Coronary artery (tissue), 2 donors: ENCODE measurements at regions not wholly inside any gene's neighbourhood (a gene's known extent, or its start where the extent isn't known, plus 50 kb on each side); places are given as distances from the start of the nearest gene placed in this dataset.
"Not testable (repeated sequence)": the region's sequence is repeated elsewhere in the genome, so short reads cannot be mapped to it uniquely, and the experiment has no call there.

Experiments
- DNase-seq: peaks from one replicate; pipeline ENCODE4 v3.0.0-alpha.2; 2017; ENCODE audit warnings: low spot score
- H3K27ac ChIP-seq, 2 donors: fragments of 200-600 bp; sonication (generic); one replicate each; pipeline ENCODE4 v1.5.1; 2016 to 2019
- H3K4me3 ChIP-seq: fragments of 200-600 bp; sonication (generic); 2 replicates; pipeline ENCODE4 v1.5.1; 2016; ENCODE audit warnings: mild to moderate bottlenecking, moderate library complexity
- TF ChIP-seq, protein P1 (sequence below): fragments of 200-600 bp; sonication (generic); IDR thresholded peaks from one replicate; pipeline ENCODE4 v1.5.1; 2019; ENCODE audit warnings: antibody characterized with exemption

DNA sequence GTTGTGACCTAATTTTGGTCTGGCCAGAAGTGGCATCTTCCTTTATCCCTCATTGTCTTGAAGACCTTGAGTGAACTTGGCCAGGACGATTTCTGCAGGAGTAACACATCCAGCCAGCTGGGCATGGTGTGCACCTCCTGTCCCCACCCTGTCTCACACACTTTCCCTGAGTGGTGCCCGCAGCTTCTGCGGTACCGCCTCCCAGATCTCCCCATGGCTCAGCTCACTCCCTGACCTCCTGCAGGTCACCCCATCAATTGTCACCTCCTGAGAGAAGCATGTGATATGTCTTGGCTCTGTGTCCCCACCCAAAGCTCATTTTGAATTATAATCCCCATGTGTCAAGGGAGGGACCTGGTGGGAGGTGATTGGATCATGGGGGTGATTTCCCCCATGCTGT is 50.2 kb upstream of the TP53I11 start:
- Histone ChIP-seq H3K27ac (no peak overlapping the region), H3K4me3 (no peak overlapping the region)
- TF ChIP-seq, protein P1, sequence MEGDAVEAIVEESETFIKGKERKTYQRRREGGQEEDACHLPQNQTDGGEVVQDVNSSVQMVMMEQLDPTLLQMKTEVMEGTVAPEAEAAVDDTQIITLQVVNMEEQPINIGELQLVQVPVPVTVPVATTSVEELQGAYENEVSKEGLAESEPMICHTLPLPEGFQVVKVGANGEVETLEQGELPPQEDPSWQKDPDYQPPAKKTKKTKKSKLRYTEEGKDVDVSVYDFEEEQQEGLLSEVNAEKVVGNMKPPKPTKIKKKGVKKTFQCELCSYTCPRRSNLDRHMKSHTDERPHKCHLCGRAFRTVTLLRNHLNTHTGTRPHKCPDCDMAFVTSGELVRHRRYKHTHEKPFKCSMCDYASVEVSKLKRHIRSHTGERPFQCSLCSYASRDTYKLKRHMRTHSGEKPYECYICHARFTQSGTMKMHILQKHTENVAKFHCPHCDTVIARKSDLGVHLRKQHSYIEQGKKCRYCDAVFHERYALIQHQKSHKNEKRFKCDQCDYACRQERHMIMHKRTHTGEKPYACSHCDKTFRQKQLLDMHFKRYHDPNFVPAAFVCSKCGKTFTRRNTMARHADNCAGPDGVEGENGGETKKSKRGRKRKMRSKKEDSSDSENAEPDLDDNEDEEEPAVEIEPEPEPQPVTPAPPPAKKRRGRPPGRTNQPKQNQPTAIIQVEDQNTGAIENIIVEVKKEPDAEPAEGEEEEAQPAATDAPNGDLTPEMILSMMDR = no peak
- no peak for DNase-seq

DNA sequence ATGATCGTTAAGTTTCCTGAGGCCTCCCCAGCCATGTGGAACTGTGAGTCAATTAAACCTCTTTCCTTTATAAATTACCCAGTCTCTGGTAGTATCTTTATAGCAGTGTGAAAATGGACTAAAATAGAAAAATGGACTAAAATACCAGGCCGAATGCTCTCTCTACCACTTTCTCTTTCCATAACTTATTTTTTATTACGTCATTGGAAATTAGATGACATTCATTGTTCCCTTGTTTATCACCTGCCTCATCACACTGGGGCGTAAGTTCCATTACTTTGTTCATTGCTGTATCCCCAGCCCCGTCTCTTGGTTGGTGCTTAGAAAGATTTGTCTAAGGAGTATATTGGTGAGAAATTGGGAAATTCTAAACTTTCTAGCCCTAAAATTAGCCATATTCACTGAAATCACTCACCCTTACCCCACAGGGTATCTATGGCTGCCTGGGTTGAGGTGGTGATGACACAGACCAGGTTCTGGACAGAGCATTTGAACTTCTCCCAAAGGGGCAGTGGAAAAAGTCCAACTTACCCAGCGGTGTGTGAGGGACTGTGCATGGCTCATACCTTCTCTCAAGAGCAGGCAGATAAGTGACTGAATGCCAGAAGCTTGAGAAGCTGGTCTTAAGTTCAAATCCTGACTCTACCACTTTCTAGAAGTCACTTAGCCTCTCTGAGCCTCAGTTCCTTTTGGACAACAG is 50.9 kb upstream of the TP53I11 start:
- no peak overlapping the region for H3K27ac ChIP-seq
- TF ChIP-seq, protein P1 = no peak
- DNase-seq = no peak
- H3K4me3 ChIP-seq = no peak overlapping the region

DNA sequence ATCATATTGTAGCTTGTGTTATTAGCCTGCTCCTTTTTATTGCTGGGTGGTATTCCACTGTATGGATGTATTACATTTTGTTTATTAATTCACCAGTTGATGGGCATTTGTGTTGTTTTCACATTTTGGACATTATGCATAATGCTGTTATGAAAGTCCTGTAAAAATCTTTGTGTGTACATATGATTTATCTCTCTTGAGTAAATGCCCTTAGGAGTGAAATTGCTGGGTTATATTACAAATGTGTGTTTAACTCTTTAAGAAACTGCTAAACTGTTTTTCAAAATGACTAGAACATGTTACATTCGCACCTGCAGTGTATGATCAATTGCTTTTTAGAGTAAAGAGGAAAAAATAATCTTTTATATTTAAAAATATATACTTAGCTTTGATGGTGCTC is 54.4 kb upstream of the TP53I11 start:
- DNase-seq = no peak
- TF ChIP-seq, protein P1 = no peak
- H3K4me3 ChIP-seq = no peak overlapping the region
- no peak overlapping the region for H3K27ac ChIP-seq

DNA sequence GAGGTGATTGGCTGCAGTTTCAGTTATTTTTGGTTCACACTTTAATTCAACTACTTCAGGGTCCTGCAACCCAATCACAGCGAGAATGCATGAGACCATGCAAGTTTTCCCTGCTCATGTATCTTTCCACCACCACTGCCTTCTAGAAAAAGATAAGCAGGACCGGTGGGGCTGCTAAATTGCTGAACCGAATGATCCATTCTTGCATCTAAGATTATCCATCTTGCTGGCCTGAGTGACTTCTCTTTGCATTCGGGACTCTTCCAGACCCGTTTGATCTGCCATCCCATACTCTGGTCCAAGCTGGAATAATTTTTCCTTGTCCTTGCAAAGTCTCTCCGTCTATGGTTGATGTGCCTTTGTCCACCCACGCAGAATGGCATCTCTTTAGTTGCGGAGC is 56.3 kb upstream of the TP53I11 start:
- TF ChIP-seq, protein P1 = no peak

DNA sequence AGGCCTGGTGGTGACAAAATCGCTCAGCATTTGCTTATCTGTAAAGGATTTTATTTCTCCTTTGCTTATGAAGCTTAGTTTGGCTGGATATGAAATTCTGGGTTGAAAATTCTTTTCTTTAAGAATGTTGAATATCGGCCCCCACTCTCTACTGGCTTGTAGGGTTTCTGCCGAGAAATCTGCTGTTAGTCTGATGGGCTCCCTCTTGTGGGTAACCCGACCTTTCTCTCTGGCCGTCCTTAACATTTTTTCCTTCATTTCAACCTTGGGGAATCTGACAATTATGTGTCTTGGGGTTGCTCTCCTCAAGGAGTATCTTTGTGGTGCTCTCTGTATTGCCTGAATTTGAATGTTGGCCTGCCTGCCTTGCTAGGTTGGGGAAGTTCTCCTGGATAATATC is 65.3 kb upstream of the TP53I11 start:
- H3K27ac ChIP-seq, H3K4me3 ChIP-seq, DNase-seq: not testable (repeated sequence)

More for the DNA sequence above, 56.3 kb upstream of the TP53I11 start:
- DNase-seq = no peak
- Histone ChIP-seq H3K4me3 (no peak overlapping the region), H3K27ac (no peak overlapping the region)

DNA sequence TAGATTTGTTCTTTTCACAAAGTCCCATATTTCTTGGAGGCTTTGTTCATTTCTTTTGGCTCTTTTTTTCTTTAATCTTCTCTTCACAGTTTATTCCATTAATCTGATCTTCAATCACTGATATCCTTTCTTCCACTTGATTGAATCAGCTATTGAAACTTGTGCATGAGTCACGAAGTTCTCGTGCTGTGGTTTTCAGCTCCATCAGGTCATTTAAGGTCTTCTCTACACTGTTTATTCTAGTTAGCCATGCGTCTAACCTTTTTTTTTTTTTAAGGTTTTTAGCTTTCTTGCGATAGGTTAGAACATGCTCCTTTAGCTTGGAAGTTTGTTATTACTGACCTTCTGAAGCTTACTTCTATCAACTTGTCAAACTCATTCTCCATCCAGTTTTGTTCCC is 65.8 kb upstream of the TP53I11 start:
- H3K4me3 ChIP-seq, H3K27ac ChIP-seq, DNase-seq: not testable (repeated sequence)

DNA sequence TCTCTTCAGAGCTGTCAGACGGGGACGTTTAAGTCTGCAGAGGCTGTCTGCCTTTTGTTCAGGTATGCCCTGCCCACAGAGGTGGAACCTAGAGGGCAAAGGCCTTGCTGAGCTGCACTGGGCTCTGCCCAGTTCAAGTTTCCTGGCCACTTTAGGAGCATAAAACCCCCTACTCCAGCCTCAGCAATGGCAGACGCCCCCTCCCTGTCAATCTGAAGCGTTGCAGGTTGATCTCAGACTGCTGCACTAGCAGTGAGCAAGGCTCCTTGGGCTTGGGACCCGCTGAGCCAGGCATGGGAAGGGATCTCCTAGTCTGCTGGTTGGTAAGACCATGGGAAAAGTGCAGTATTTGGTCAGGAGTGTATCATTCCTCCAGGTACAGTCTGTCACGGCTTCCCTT is 66.6 kb upstream of the TP53I11 start:
- DNase-seq = no peak
- TF ChIP-seq, protein P1 = no peak

DNA sequence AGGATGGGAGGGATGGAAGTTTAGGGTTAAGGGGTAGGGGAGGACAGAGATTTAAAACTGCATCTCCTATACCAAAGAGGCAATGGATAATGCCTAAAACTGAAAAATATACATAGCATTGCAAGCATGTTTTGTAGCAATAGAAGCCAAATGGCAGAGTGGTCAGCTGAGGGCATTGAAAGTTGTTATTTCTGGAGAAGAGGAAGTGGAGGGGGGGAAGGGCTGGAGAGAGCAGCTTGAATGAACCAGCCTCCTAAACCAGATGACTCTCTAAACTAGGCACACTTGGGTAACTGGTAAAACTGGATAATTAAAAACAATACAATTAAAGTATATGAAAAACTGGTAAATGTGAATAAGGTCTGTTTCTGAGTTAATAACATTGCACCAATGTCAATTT is 70.3 kb upstream of the TP53I11 start:
- Histone ChIP-seq H3K27ac (peak overlapping the region in 1 of 2 donors; percentile 57), H3K4me3 (no peak overlapping the region)
- TF ChIP-seq, protein P1 = no peak
- DNase-seq = no peak

More for the DNA sequence above, 66.6 kb upstream of the TP53I11 start:
- no peak overlapping the region for H3K27ac ChIP-seq
- no peak overlapping the region for H3K4me3 ChIP-seq
